ENCODE measurements at regions not wholly inside any gene's neighbourhood (a gene's known extent, or its start where the extent isn't known, plus 50 kb on each side); places are given as distances from the start of the nearest gene placed in this dataset.
A peak's percentile ranks its signal among the peaks of the same experiment; 100 is the strongest.

DNA sequence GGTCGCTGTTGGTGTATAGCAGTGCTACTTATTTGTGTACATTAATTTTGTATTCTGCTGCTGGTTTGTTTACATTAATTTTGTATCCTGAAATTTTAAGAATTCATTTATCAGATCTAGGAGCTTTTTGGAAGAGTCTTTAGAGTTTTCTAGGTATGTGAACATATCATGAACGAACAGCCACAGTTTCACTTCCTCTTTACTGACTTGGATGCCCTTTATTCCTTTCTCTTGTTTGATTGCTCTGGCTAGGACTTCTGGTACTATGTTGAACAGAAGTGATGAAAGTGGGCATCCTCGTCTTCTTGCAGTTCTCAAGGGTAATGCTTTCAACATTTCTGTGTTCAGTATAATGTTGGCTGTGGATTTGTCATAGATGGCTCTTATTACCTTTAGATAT is 1757.9 kb downstream of the BRINP3 start:
- ATAC-seq: no peak
- TF ChIP-seq PPARA (CRISPR knock-in tag; IDR thresholded peaks at IDR 0.05; ENCODE audit: borderline replicate concordance): no peak
- TF ChIP-seq, protein P1, sequence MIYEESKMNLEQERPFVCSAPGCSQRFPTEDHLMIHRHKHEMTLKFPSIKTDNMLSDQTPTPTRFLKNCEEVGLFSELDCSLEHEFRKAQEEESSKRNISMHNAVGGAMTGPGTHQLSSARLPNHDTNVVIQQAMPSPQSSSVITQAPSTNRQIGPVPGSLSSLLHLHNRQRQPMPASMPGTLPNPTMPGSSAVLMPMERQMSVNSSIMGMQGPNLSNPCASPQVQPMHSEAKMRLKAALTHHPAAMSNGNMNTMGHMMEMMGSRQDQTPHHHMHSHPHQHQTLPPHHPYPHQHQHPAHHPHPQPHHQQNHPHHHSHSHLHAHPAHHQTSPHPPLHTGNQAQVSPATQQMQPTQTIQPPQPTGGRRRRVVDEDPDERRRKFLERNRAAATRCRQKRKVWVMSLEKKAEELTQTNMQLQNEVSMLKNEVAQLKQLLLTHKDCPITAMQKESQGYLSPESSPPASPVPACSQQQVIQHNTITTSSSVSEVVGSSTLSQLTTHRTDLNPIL (CRISPR knock-in tag; IDR thresholded peaks at IDR 0.05; ENCODE audit: low read depth): no peak
- no peak for TF ChIP-seq BACH2 (CRISPR knock-in tag; IDR thresholded peaks at IDR 0.05; ENCODE audit: borderline replicate concordance)
- TF ChIP-seq ZFP3 (CRISPR knock-in tag; IDR thresholded peaks at IDR 0.05): no peak
- no peak for TF ChIP-seq ZC3H10 (CRISPR knock-in tag; IDR thresholded peaks at IDR 0.05)
- TF ChIP-seq, protein P2, sequence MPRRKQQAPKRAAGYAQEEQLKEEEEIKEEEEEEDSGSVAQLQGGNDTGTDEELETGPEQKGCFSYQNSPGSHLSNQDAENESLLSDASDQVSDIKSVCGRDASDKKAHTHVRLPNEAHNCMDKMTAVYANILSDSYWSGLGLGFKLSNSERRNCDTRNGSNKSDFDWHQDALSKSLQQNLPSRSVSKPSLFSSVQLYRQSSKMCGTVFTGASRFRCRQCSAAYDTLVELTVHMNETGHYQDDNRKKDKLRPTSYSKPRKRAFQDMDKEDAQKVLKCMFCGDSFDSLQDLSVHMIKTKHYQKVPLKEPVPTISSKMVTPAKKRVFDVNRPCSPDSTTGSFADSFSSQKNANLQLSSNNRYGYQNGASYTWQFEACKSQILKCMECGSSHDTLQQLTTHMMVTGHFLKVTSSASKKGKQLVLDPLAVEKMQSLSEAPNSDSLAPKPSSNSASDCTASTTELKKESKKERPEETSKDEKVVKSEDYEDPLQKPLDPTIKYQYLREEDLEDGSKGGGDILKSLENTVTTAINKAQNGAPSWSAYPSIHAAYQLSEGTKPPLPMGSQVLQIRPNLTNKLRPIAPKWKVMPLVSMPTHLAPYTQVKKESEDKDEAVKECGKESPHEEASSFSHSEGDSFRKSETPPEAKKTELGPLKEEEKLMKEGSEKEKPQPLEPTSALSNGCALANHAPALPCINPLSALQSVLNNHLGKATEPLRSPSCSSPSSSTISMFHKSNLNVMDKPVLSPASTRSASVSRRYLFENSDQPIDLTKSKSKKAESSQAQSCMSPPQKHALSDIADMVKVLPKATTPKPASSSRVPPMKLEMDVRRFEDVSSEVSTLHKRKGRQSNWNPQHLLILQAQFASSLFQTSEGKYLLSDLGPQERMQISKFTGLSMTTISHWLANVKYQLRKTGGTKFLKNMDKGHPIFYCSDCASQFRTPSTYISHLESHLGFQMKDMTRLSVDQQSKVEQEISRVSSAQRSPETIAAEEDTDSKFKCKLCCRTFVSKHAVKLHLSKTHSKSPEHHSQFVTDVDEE (CRISPR knock-in tag; IDR thresholded peaks at IDR 0.05): no peak
- no peak for TF ChIP-seq OSR1 (CRISPR knock-in tag; IDR thresholded peaks at IDR 0.05)
- TF ChIP-seq ARNTL (CRISPR knock-in tag; IDR thresholded peaks at IDR 0.05; ENCODE audit: borderline replicate concordance, low read depth): no peak
- TF ChIP-seq TCF4 (CRISPR knock-in tag; IDR thresholded peaks at IDR 0.05; ENCODE audit: borderline replicate concordance): no peak
- no peak for TF ChIP-seq ZNF8 (CRISPR knock-in tag; IDR thresholded peaks at IDR 0.05)
- TF ChIP-seq ZFP30 (CRISPR knock-in tag; IDR thresholded peaks at IDR 0.05): no peak
- TF ChIP-seq SNAI2 (CRISPR knock-in tag; IDR thresholded peaks at IDR 0.05): no peak
- TF ChIP-seq CSDC2 (CRISPR knock-in tag; IDR thresholded peaks at IDR 0.05): no peak
- no peak for TF ChIP-seq ISL1 (CRISPR knock-in tag; IDR thresholded peaks at IDR 0.05)

DNA sequence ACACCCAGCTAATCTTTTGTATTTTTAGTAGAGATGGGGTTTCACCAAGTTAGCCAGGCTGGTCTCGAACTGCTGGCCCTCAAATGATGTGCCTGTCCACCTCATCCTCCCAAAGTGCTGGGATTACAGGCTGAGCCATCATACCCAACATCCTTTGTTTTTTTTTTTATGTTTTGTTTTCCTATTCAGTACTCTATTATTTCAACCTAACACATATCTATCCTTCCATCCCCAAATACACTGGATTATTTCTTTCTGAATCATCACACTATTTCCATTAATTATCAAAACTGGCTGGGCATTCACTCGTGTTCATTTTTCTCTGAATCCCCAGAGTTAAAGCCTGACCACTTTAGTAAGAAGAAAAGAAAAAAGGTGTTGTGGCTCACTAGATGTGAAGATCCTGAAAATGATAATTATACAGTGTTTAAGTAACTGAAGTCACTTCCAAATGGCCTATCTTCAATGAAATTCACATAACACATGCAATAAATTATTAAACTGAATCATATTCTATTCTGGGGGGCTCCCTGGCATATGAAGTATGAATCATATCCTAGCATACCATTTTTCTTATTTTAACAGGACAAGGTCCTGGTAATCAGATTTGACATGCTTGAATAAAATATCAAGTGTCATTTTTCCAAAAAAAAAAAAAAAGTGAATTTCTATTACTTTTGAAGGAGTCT is 1754.2 kb downstream of the BRINP3 start:
- TF ChIP-seq PPARA (CRISPR knock-in tag; IDR thresholded peaks at IDR 0.05; ENCODE audit: borderline replicate concordance): no peak
- no peak for TF ChIP-seq ESRRG (CRISPR knock-in tag; IDR thresholded peaks at IDR 0.05)
- no peak for TF ChIP-seq BACH2 (CRISPR knock-in tag; IDR thresholded peaks at IDR 0.05; ENCODE audit: borderline replicate concordance)
- TF ChIP-seq ZNF8 (CRISPR knock-in tag; IDR thresholded peaks at IDR 0.05): no peak
- TF ChIP-seq ZFP30 (CRISPR knock-in tag; IDR thresholded peaks at IDR 0.05): no peak
- no peak for TF ChIP-seq ZNF565 (CRISPR knock-in tag; conservative IDR thresholded peaks at IDR 0.05; ENCODE audit: low read depth)
- TF ChIP-seq OSR1 (CRISPR knock-in tag; IDR thresholded peaks at IDR 0.05): no peak; the same call in 1 of the 2 replicates
- TF ChIP-seq ZFP3 (CRISPR knock-in tag; IDR thresholded peaks at IDR 0.05): no peak
- TF ChIP-seq ZNF70 (CRISPR knock-in tag; IDR thresholded peaks at IDR 0.05): no peak
- TF ChIP-seq, protein P2 (CRISPR knock-in tag; IDR thresholded peaks at IDR 0.05): no peak
- TF ChIP-seq ARNTL (CRISPR knock-in tag; IDR thresholded peaks at IDR 0.05; ENCODE audit: borderline replicate concordance, low read depth): no peak
- TF ChIP-seq TCF4 (CRISPR knock-in tag; IDR thresholded peaks at IDR 0.05; ENCODE audit: borderline replicate concordance): no peak
- no peak for TF ChIP-seq SNAI2 (CRISPR knock-in tag; IDR thresholded peaks at IDR 0.05)
- TF ChIP-seq ISL1 (CRISPR knock-in tag; IDR thresholded peaks at IDR 0.05): no peak
- TF ChIP-seq, protein P3, sequence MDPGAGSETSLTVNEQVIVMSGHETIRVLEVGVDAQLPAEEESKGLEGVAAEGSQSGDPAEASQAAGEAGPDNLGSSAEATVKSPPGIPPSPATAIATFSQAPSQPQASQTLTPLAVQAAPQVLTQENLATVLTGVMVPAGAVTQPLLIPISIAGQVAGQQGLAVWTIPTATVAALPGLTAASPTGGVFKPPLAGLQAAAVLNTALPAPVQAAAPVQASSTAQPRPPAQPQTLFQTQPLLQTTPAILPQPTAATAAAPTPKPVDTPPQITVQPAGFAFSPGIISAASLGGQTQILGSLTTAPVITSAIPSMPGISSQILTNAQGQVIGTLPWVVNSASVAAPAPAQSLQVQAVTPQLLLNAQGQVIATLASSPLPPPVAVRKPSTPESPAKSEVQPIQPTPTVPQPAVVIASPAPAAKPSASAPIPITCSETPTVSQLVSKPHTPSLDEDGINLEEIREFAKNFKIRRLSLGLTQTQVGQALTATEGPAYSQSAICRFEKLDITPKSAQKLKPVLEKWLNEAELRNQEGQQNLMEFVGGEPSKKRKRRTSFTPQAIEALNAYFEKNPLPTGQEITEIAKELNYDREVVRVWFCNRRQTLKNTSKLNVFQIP (CRISPR knock-in tag; IDR thresholded peaks at IDR 0.05; ENCODE audit: borderline replicate concordance, low read depth): no peak; the same call in 1 of the 2 replicates
- TF ChIP-seq, protein P4, sequence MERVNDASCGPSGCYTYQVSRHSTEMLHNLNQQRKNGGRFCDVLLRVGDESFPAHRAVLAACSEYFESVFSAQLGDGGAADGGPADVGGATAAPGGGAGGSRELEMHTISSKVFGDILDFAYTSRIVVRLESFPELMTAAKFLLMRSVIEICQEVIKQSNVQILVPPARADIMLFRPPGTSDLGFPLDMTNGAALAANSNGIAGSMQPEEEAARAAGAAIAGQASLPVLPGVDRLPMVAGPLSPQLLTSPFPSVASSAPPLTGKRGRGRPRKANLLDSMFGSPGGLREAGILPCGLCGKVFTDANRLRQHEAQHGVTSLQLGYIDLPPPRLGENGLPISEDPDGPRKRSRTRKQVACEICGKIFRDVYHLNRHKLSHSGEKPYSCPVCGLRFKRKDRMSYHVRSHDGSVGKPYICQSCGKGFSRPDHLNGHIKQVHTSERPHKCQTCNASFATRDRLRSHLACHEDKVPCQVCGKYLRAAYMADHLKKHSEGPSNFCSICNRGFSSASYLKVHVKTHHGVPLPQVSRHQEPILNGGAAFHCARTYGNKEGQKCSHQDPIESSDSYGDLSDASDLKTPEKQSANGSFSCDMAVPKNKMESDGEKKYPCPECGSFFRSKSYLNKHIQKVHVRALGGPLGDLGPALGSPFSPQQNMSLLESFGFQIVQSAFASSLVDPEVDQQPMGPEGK (CRISPR knock-in tag; IDR thresholded peaks at IDR 0.05; ENCODE audit: borderline replicate concordance): no peak; the same call in 1 of the 2 replicates
- TF ChIP-seq GLIS3 (CRISPR knock-in tag; IDR thresholded peaks at IDR 0.05): no peak
- peak; percentile 92 for ATAC-seq

All from SK-N-SH treated with all-trans-retinoic acid at 6 μM for 48 hours (cell line).